GF-D8 (cell line): ENCODE measurements at regions not wholly inside any gene's neighbourhood (a gene's known extent, or its start where the extent isn't known, plus 50 kb on each side); places are given as distances from the start of the nearest gene placed in this dataset.
"Not testable (repeated sequence)": the region's sequence is repeated elsewhere in the genome, so short reads cannot be mapped to it uniquely, and the experiment has no call there.

Experiments
- DNase-seq: peaks from one replicate; lab custom pipeline; 2025; lab: John Stamatoyannopoulos, UW

GRCh38 chr21:16420031-16420724 is 690.4 kb downstream of the USP25 start:
- DNase-seq: no peak

- DNase-seq: no peak
Measured at GRCh38 chr21:16421007-16421406, 691.2 kb downstream of the USP25 start.

GRCh38 chr21:16421965-16422364 is 692.2 kb downstream of the USP25 start:
- DNase-seq: no peak

GRCh38 chr21:16422702-16423101 is 692.9 kb downstream of the USP25 start:
- DNase-seq: no peak

- no peak for DNase-seq
Measured at GRCh38 chr21:16423921-16424320, 694.1 kb downstream of the USP25 start.

DNA sequence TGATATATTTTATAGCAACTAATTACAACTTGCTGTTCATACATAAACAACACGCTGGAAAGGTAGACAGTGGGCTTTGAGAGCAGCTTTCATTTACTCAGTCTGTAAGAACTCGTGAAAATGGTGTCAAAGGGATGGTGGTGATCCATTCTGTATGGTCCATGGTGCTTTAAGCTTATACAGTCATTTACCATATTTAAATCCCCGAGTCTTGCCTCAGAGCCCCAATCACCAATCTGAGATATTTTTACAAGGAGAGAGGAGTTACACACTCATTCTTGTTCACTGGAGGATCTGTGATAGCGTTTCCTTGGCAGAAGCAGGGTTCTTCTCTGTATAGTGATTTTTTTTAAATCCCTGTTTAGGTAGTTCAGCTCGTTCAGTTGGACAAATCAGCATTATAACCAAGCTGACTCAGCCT is 694.6 kb downstream of the USP25 start:
- no peak for DNase-seq

DNA sequence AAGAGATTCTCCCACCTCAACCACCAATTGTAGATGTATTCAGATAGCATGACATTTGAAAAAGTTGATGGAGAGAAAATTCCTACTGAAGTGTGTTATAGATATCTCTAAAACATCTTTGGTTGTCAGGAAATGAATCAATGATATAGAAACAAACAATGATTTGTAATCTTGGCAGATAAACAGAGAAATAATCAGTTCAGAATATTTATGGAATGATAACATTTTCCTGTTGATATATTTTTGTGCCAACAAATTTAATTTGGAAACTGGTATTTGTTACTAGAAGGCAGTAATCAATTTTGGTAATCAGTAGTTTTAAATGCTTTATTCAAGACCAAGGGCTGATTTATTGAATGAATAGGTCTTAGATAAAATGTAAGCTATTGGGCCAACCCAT is 695.6 kb downstream of the USP25 start:
- no peak for DNase-seq

DNA sequence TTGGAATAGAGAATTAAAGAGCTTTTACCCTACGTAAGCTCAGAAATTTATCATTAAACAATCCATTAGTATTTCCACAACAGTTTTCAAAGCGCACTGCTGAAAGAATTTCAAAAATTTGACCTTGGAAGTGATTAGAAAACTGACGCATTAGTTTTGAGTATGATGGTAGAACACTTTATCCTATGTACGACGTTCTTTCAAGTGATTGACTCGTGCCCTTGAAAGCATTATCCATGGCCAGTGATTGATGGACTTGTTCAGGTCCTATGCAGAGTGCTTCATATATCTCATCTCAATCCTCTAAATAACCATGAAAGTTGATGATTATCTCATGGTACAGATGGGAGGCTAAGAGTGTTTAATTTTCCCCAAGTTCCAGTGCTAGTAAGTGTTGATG is 697.2 kb downstream of the USP25 start:
- no peak for DNase-seq

DNA sequence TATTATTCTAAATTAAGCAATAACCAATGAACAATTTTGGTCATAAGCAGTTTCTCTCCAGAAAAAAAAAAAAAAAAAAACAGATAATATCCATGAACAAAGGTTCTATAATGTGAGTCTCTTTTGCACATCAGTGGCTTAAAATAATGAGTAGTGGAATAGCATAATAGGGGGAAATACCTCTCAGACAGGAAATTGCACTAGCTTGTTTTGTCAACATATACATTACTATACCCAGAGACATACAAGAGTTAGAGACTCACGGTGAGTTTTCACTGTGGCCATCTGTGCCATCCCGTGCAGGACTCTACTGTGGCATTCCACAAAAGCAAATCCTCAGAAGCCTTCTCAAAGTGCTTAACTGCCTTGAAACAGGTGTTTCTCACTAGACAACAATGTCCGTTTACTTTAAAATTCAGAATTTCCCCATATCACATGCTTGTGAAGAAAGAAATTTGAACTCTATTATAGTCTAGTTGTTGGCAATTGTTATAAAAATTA is 697.9 kb downstream of the USP25 start:
- no peak for DNase-seq

DNA sequence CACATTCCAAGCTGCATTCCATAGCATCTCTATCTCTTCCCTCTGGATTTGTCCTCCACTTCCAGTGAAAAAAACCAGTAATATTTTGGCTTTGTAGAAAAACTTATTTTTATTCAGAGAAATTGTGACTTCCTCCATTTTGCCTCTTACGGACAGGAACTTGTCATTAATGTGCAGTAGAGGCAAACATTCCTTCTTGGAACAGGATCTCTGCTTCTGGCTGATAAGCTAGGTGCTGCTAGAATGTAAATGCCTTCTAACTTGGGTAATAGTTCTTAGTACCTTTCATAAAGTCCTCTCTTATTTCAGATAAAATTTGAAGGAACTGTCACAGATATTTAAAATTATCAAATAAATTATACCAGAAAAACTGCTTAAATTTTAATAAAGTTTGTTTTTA is 707.8 kb downstream of the USP25 start:
- no peak for DNase-seq

GRCh38 chr21:16438761-16439160 is 709.0 kb downstream of the USP25 start:
- no peak for DNase-seq

DNA sequence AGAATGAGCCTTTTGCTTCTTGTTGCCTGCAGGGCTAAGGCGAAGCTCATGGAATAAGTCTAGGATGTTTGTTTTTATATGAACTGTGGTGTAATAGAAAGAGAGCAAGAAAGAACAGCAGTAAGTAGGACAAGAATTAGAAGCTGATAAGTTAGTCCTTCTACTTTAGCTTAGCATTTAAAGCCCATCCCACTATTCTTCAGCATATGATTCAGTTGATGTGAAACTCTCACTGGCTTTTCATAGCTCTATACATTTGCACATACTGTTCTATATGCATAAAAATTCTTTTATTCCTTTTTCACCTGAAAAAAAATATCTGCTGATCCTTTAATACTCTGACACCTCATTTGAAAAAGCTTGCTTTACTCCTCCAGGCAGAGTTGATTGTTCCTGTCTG is 712.0 kb downstream of the USP25 start:
- DNase-seq: no peak

DNA sequence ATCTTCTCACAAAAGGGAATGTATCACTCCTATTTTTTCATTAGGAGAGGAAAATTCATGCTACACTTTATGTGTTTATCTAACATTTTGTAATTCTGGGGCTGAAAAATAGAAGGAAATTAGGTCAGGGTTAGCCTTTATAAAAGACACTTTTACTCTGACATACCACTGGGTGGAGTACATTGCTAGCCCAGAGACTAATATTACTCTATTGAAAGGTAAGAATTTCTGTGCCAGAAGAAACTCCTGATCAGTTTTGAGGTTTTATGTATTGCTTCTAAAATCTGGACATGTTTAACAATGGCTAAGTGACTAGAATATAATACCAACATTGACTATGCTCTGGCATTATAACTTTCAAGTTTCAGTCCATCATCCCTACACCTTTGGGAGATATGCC is 724.6 kb downstream of the USP25 start:
- DNase-seq: no peak

- no peak for DNase-seq
Measured at GRCh38 chr21:16455526-16455925, 725.7 kb downstream of the USP25 start.

DNA sequence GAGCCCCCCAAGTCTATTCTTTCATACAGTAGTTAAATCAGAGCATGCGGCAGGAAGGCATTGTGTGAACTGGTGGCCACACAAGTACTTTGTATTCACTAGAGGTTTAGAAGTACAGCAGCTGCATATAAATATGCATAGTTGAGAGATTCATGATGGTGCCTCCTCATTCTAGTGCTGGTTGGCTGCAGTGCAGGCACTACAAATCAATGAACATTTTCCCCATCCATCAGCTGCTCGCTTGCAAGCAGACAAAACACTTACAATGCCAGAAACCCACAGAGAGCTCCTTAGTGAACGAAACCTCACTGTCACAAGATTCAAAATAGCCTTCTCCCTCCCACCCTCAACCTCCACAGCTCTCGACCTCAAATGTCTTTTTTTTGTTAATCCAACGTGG is 726.2 kb downstream of the USP25 start:
- DNase-seq: no peak

DNA sequence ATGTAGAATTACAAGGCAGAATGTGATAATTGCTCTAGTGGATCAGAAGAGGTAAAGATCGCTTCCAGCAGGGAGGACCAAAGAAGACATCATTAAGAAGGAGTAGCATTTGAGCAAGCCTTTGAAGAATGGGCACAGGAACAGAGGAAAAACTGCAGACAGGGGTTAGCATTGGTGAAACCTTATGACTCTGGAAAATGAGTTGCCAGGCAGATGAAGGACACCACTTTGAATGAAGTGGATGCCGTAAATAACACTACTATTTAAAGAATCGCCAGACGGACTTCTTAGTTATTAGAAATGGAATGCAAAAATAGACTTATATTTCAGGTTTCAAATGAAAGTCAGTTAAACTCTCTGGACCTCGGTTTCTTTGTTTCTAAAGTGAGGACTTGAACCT is 727.7 kb downstream of the USP25 start:
- no peak for DNase-seq

DNA sequence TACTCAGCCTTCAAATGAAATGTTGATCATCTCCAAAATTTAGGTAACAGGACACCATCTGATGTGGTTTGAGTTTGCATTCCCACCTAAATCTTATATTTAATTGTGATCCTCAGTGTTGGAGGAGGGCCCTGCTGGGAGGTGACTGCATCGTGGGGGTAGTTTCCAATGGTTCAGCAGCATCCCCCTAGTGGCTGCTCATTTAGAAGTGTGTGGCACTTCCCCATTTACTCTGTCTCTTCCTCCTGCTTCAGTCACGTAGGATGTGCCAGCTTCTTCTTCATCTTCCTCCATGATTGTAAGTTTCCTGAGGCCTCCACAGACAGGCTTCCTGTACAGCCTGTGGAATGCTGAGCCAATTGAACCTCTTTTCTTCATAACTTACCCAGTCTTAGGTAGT is 731.2 kb downstream of the USP25 start:
- DNase-seq: no peak

DNA sequence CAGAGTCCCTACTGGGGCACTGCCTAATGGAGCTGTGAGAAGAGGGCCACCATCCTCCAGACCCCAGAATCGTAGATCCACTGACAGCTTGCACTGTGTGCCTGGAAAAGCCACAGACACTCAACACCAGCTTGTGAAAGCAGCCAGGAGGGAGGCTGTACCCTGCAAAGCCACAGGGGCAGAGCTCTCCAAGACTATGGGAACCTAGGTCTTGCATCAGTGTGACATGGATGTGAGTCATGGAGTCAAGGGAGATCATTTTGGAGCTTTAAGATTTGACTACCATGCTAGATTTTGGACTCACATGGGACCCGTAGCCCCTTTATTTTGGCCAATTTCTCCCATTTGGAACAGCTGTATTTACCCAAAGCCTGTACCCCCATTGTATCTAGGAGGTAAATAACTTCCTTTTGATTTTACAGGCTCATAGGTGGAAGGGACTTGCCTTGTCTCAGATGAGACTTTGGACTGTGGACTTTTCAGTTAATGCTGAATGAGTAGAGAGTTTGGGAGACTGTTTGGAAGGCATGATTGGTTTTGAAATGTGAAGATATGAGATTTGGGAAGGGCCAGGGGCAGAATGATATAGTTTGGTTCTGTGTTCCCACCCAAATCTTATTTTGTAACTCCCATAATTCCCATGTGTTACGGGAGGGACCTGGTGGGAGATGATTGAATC is 734.6 kb downstream of the USP25 start:
- not testable (repeated sequence) for DNase-seq

GRCh38 chr21:16468184-16468583 is 738.4 kb downstream of the USP25 start:
- no peak for DNase-seq

DNA sequence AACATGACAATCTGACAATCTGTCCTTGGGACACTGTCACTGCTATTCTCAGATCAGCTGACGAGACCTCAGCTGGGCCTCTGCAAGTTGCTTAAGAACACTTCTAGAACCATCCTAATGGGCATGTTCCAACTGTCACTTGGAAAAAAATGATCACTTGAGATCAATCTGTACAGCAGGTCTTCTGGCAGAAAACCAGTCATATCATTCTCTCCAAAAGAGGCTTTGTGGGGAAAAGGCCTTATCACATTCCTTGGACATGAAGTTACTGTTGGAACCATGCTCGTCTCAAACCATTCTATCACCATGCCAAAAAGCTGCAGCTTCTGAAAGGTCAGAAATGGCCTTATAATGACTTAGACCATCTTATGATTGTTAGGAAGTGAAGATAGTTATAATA is 744.2 kb downstream of the USP25 start:
- DNase-seq: no peak

GRCh38 chr21:16476056-16476825 is 746.5 kb downstream of the USP25 start:
- DNase-seq: no peak

DNA sequence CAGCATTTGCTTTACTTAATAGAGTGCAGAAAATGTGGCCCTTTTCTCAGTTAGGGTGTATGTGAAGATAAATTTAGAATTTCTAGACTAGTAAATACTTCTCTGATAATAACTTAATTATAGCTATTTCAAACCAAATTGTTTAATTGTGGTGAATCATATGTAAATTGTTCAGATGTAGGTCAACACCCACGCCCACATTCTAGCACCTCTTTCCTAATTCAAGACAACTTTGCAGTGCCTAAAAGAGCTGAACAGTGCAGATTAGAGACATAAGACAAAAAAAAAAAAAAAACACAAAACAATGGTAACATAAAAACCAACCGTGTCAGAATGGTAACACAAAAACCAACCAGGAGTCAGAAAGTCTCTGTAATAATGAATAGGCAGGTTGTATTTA is 758.3 kb downstream of the USP25 start:
- DNase-seq: no peak

GRCh38 chr21:16492356-16492755 is 762.6 kb downstream of the USP25 start:
- DNase-seq: no peak
